ENCODE measurements at regions not wholly inside any gene's neighbourhood (a gene's known extent, or its start where the extent isn't known, plus 50 kb on each side); places are given as distances from the start of the nearest gene placed in this dataset.

GRCh38 chr5:174364676-174365075, 319.2 kb downstream of the NSG2 start:
- H3K36me3 ChIP-seq: no peaks in the 10 kb centered on the region
- no peak for TF ChIP-seq EP300 (IDR thresholded peaks at IDR 0.05)
- no peak for TF ChIP-seq CTCF (IDR thresholded peaks at IDR 0.05)
- TF ChIP-seq POLR2A (IDR thresholded peaks at IDR 0.05): no peak

GRCh38 chr5:174371600-174372094, 326.1 kb downstream of the NSG2 start:
- H3K27ac ChIP-seq: no peak overlapping the region
- TF ChIP-seq CTCF (IDR thresholded peaks at IDR 0.05) (no peak), EP300 (IDR thresholded peaks at IDR 0.05) (no peak), POLR2A (IDR thresholded peaks at IDR 0.05) (no peak)
- H3K9me3 ChIP-seq: no peaks in the 10 kb centered on the region
- H3K36me3 ChIP-seq: no peaks in the 10 kb centered on the region
- no peak overlapping the region for H3K4me3 ChIP-seq
- H3K4me1 ChIP-seq: no peaks in the 10 kb centered on the region
- H3K27me3 ChIP-seq: no peaks in the 10 kb centered on the region
- 29 to 30% methylated on average over 10 of the region's 10 CpGs for WGBS, 2 donors
- no peak for DNase-seq (ENCODE audit: low spot score in 2 of 2)

More at GRCh38 chr5:174364676-174365075, 319.2 kb downstream of the NSG2 start:
- no peaks in the 10 kb centered on the region for H3K27me3 ChIP-seq
- no peak for DNase-seq (ENCODE audit: low spot score in 2 of 2)
- no peaks in the 10 kb centered on the region for H3K4me1 ChIP-seq
- no peak overlapping the region for H3K4me3 ChIP-seq
- no peak overlapping the region for H3K27ac ChIP-seq
- 74 to 86% methylated on average over 2 of the region's 2 CpGs for WGBS, 2 donors
- peaks cover 0 to 10% (median 2%) of the 10 kb centered on the region in 4 donors for H3K9me3 ChIP-seq

GRCh38 chr5:174374206-174374605, 328.7 kb downstream of the NSG2 start:
- Histone ChIP-seq H3K4me3 (no peak overlapping the region), H3K9me3 (peaks cover 0 to 4% (median 0%) of the 10 kb centered on the region in 4 donors), H3K36me3 (no peaks in the 10 kb centered on the region)

GRCh38 chr5:174376056-174376455, 330.6 kb downstream of the NSG2 start:
- no peak for DNase-seq (ENCODE audit: low spot score in 2 of 2)
- Histone ChIP-seq H3K4me3 (no peak overlapping the region), H3K4me1 (no peaks in the 10 kb centered on the region)

More at GRCh38 chr5:174374206-174374605, 328.7 kb downstream of the NSG2 start:
- H3K4me1 ChIP-seq: no peaks in the 10 kb centered on the region
- TF ChIP-seq POLR2A (IDR thresholded peaks at IDR 0.05) (no peak), CTCF (IDR thresholded peaks at IDR 0.05) (no peak), EP300 (IDR thresholded peaks at IDR 0.05) (no peak)
- H3K27ac ChIP-seq: no peak overlapping the region
- H3K27me3 ChIP-seq: no peaks in the 10 kb centered on the region
- no peak for DNase-seq (ENCODE audit: low spot score in 2 of 2)
- WGBS, 2 donors: 79 to 81% methylated on average over 8 of the region's 8 CpGs

More at GRCh38 chr5:174376056-174376455, 330.6 kb downstream of the NSG2 start:
- H3K27ac ChIP-seq: no peak overlapping the region
- WGBS, 2 donors: 68 to 80% methylated on average over 4 of the region's 4 CpGs
- no peaks in the 10 kb centered on the region for H3K36me3 ChIP-seq
- no peaks in the 10 kb centered on the region for H3K27me3 ChIP-seq
- TF ChIP-seq CTCF (IDR thresholded peaks at IDR 0.05): no peak
- TF ChIP-seq EP300 (IDR thresholded peaks at IDR 0.05): no peak
- TF ChIP-seq POLR2A (IDR thresholded peaks at IDR 0.05): no peak
- peaks cover 0 to 4% (median 0%) of the 10 kb centered on the region in 4 donors for H3K9me3 ChIP-seq

Data from tibial nerve (tissue), 4 donors.